SJCRH30 (cell line): ENCODE measurements at regions not wholly inside any gene's neighbourhood (a gene's known extent, or its start where the extent isn't known, plus 50 kb on each side); places are given as distances from the start of the nearest gene placed in this dataset.
"Not testable (repeated sequence)": the region's sequence is repeated elsewhere in the genome, so short reads cannot be mapped to it uniquely, and the experiment has no call there.

Experiments
- DNase-seq, 2 experiments: peaks; one replicate each; pipeline ENCODE4 v3.0.0-alpha.2; 2015 to 2020
- H3K27ac ChIP-seq: fragments of 250-450 bp; sonication (Bioruptor Pico); 2 replicates; pipeline ENCODE4 v1.5.1; 2020; ENCODE audit warnings: mild to moderate bottlenecking, moderate library complexity
- H3K27me3 ChIP-seq: fragments of 250-450 bp; sonication (Bioruptor Pico); 2 replicates; pipeline ENCODE4 v1.5.1; 2020; ENCODE audit warnings: mild to moderate bottlenecking, moderate library complexity
- H3K36me3 ChIP-seq: fragments of 250-450 bp; sonication (Bioruptor Pico); 2 replicates; pipeline ENCODE4 v1.5.1; 2020; ENCODE audit warnings: mild to moderate bottlenecking, moderate library complexity
- H3K4me1 ChIP-seq: fragments of 250-450 bp; sonication (Bioruptor Pico); 2 replicates; pipeline ENCODE4 v1.5.1; 2020; ENCODE audit warnings: mild to moderate bottlenecking, moderate library complexity
- H3K4me3 ChIP-seq: fragments of 250-450 bp; sonication (Bioruptor Pico); 2 replicates; pipeline ENCODE4 v1.5.1; 2020; ENCODE audit warnings: mild to moderate bottlenecking, moderate library complexity
- H3K9me3 ChIP-seq: fragments of 250-450 bp; sonication (Bioruptor Pico); replicated peaks from 2 replicates; pipeline ENCODE4 v1.5.1; 2020; ENCODE audit warnings: mild to moderate bottlenecking, moderate library complexity

- DNase-seq, result peak; percentile 50 to 68
- Histone ChIP-seq H3K4me3 (no peak overlapping the region), H3K27ac (no peak overlapping the region)
These were observed 103.7 kb upstream of the MNS1 start for GRCh38 chr15:56568466-56569167.

DNA sequence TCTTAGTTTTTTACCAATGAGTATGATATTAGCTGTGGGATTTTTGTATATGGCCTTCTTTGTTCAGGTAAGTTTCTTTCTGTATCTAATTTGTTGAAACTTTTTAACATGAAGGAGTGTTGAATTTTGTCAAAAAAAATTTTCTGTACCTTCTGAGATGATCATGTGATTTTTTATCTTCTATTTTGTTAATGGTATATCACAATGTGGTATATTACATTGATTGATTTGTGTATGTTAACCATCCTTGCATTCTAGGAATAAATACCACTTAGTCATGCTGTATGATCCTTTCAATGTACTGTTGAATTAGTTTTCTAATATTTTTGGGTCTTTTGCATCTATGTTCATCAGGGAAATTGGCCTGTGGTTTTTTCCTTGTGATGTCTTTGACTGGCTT is 92.5 kb upstream of the MNS1 start:
- H3K9me3 ChIP-seq, result no peaks in the 10 kb centered on the region
- H3K36me3 ChIP-seq, result no peaks in the 10 kb centered on the region
- H3K27me3 ChIP-seq, result no peaks in the 10 kb centered on the region
- no peak for DNase-seq
- H3K4me3 ChIP-seq, result no peak overlapping the region
- H3K27ac ChIP-seq, result no peak overlapping the region
- H3K4me1 ChIP-seq, result no peaks in the 10 kb centered on the region

More at GRCh38 chr15:56568466-56569167, 103.7 kb upstream of the MNS1 start:
- Histone ChIP-seq H3K27me3 (no peaks in the 10 kb centered on the region), H3K9me3 (no peaks in the 10 kb centered on the region), H3K36me3 (no peaks in the 10 kb centered on the region), H3K4me1 (peaks cover 5% of the 10 kb centered on the region)

DNA sequence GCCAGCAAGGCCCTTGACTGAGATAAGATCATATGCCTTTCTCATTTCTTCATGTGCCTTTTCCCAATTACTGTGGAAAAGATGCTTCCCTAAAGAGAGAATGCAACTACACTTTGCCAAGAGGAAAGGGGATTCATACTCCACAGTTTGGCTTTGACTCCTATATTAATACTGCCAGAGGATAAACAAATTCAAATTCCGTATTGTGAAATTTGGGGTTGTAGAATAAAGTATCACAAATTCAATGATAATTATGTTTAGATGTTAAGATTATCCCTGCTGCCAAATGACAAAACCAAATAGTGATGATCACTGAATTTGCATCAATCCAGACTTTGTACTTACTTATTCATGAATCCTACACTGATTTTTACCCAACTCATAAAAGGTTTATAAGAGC is 88.5 kb upstream of the MNS1 start:
- Histone ChIP-seq H3K27ac (no peak overlapping the region), H3K9me3 (no peaks in the 10 kb centered on the region), H3K36me3 (no peaks in the 10 kb centered on the region), H3K4me1 (no peaks in the 10 kb centered on the region), H3K27me3 (no peaks in the 10 kb centered on the region), H3K4me3 (no peak overlapping the region)
- DNase-seq, result no peak

- Histone ChIP-seq H3K4me1 (no peaks in the 10 kb centered on the region), H3K9me3 (no peaks in the 10 kb centered on the region), H3K36me3 (no peaks in the 10 kb centered on the region), H3K27me3 (no peaks in the 10 kb centered on the region), H3K27ac (no peak overlapping the region), H3K4me3 (no peak overlapping the region)
- DNase-seq, result no peak
These were observed 87.7 kb upstream of the MNS1 start for GRCh38 chr15:56552659-56553058.

DNA sequence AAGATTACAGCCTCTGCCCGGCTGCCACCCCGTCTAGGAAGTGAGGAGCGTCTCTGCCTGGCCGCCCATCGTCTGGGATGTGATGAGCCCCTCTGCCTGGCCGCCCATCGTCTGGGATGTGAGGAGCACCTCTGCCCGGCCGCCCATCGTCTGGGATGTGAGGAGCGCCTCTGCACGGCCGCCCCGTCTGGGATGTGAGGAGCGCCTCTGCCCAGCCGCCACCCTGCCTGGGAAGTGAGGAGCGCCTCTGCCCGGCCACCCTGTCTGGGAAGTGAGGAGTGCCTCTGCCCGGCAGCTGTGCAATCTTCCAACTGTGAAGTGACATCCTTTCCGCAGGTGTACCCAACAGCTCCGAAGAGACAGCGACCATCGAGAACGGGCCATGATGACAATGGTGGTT is 75.6 kb upstream of the MNS1 start:
- not testable (repeated sequence) for H3K27me3 ChIP-seq, H3K27ac ChIP-seq, H3K36me3 ChIP-seq, H3K4me1 ChIP-seq, H3K9me3 ChIP-seq, H3K4me3 ChIP-seq, DNase-seq

DNA sequence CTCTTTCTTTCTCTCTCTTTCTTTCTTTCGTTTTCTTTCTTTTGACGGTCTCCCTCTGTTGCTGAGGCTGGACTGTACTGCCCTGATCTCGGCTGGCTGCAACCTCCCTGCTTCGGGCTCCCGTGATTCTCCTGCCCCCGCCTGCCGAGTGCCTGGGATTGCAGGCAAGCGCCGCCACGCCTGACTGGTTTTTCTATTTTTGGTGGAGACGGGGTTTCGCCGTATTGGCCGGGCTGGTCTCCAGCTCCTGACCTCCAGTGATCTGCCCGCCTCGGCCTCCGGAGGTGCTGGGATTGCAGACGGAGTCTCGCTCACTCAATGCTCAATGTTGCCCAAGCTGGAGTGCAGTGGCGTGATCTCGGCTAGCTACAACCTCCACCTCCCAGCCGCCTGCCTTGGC is 75.2 kb upstream of the MNS1 start:
- DNase-seq, H3K36me3 ChIP-seq, H3K27me3 ChIP-seq, H3K27ac ChIP-seq, H3K4me3 ChIP-seq, H3K4me1 ChIP-seq, H3K9me3 ChIP-seq: not testable (repeated sequence)

- peaks cover 2% of the 10 kb centered on the region; the same call in 1 of the 2 replicates for H3K4me1 ChIP-seq
- no peaks in the 10 kb centered on the region for H3K9me3 ChIP-seq
- no peak overlapping the region for H3K4me3 ChIP-seq
- no peak overlapping the region for H3K27ac ChIP-seq
- H3K27me3 ChIP-seq, result no peaks in the 10 kb centered on the region
- no peak for DNase-seq
- no peaks in the 10 kb centered on the region for H3K36me3 ChIP-seq
These were observed 74.1 kb upstream of the MNS1 start for GRCh38 chr15:56538901-56539545.

GRCh38 chr15:56537881-56538280 is 72.9 kb upstream of the MNS1 start:
- peak; percentile 80 to 88 for DNase-seq
- Histone ChIP-seq H3K27me3 (no peaks in the 10 kb centered on the region), H3K36me3 (no peaks in the 10 kb centered on the region), H3K27ac (no peak overlapping the region), H3K9me3 (no peaks in the 10 kb centered on the region), H3K4me3 (no peak overlapping the region), H3K4me1 (peaks cover 2% of the 10 kb centered on the region; the same call in 1 of the 2 replicates)

DNA sequence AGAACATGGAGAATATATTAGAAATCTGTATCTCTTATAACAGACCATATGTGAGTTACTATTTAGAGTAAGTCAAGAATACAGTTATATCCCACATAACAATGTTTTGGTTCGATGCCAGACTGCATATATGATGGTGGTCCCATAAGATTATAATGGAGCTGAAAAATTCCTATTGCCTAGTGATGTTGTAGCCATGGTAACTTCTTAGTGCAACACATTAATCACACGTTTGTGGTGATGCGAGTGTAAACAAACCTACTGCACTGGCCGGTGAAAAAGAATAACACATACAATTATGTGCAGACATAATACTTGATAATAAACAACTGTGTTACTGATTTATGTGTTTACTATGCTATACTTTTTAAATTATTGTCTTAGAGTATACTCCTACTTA is 69.8 kb upstream of the MNS1 start:
- H3K27ac ChIP-seq, result no peak overlapping the region
- H3K27me3 ChIP-seq, result no peaks in the 10 kb centered on the region
- no peaks in the 10 kb centered on the region for H3K9me3 ChIP-seq
- H3K36me3 ChIP-seq, result no peaks in the 10 kb centered on the region
- H3K4me1 ChIP-seq, result peaks cover 2% of the 10 kb centered on the region; the same call in 1 of the 2 replicates
- no peak for DNase-seq
- no peak overlapping the region for H3K4me3 ChIP-seq

GRCh38 chr15:56533731-56534403 is 68.9 kb upstream of the MNS1 start:
- no peaks in the 10 kb centered on the region for H3K9me3 ChIP-seq
- H3K27me3 ChIP-seq, result no peaks in the 10 kb centered on the region
- H3K4me1 ChIP-seq, result peaks cover 2% of the 10 kb centered on the region; the same call in 1 of the 2 replicates
- DNase-seq, result no peak
- H3K36me3 ChIP-seq, result no peaks in the 10 kb centered on the region
- no peak overlapping the region for H3K4me3 ChIP-seq
- no peak overlapping the region for H3K27ac ChIP-seq

DNA sequence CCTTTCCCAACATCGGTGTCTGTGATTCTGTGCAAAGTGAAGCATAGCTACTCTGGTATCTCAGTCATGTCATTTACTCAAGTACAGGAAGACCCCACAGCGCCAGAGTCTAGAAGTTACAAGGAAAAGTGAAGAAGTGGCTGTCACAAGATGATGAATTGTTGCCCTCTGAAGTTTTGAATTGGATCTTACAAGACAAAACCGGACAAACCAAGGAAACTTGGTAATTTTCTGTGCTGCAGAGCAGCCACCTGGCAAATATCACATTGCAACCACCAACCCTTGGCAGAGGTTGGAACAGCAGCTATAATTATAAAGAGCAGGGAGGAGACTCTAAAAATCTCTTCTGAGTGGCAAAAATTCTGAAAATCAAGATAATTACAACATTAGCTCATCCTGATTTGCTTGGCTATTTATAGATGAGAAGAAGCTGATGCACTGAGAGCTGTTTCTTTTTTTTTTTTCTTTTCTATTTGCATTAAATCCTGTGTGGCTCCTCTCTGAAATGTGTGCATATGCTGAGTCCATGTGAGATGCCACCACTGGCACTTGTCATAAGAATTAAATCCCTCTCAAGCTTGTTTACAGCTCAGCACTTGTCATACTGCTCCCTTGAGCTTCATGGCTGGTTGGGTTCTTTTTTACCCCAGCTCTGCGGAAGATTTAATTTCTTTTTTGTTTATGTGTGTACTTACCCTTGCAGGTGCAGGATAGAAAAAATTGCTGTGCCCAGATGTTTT is 68.0 kb upstream of the MNS1 start:
- no peak overlapping the region for H3K4me3 ChIP-seq
- H3K9me3 ChIP-seq, result no peaks in the 10 kb centered on the region
- peaks cover 2% of the 10 kb centered on the region; the same call in 1 of the 2 replicates for H3K4me1 ChIP-seq
- DNase-seq, result no peak
- H3K27me3 ChIP-seq, result no peaks in the 10 kb centered on the region
- H3K36me3 ChIP-seq, result no peaks in the 10 kb centered on the region
- no peak overlapping the region for H3K27ac ChIP-seq

DNA sequence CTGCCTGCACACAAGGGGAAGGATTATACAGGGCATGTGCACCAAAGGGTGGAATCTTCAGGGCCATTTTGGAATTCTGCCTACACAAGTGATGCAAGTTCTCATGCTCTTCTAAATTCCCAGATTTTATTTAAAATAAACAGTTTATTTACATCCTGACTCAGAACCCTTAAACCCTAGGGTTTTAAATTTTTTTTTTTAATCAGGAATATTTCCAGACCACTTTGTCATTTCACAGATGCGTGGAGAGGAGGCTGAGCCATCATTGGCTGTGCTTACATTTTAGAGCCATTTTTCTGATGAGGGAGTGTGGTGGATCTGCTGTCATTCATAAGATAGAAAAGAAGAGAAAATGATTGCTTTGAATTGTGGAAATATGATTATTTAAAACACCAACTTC is 65.2 kb upstream of the MNS1 start:
- Histone ChIP-seq H3K4me1 (no peaks in the 10 kb centered on the region), H3K36me3 (no peaks in the 10 kb centered on the region), H3K4me3 (no peak overlapping the region), H3K9me3 (no peaks in the 10 kb centered on the region), H3K27me3 (no peaks in the 10 kb centered on the region), H3K27ac (no peak overlapping the region)
- DNase-seq, result no peak

GRCh38 chr15:56528136-56528535 is 63.2 kb upstream of the MNS1 start:
- H3K4me3 ChIP-seq, result no peak overlapping the region
- DNase-seq, result no peak

DNA sequence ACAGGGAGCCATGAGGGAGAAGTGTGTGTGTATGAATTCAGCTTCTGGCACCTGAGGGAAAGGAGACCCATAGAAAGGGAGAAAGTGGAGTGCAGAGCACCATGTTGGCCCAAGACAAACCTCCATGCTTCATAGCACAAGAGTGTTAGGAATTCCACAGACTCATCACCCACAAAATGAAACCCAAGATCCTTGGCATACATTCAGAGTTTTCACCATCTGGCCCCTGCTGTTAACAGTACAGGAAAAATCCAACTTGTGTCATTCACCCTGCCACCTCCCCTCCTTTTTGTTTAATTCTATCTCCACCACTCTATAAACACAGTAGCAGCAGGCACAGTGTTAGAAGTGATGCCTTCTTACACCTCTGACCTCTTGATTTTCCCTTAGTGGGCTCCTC is 60.0 kb upstream of the MNS1 start:
- H3K27ac ChIP-seq, result no peak overlapping the region
- H3K9me3 ChIP-seq, result no peaks in the 10 kb centered on the region
- H3K27me3 ChIP-seq, result no peaks in the 10 kb centered on the region
- no peak overlapping the region for H3K4me3 ChIP-seq
- H3K36me3 ChIP-seq, result no peaks in the 10 kb centered on the region
- peaks cover 6% of the 10 kb centered on the region; the same call in 1 of the 2 replicates for H3K4me1 ChIP-seq
- peak; percentile 7 to 40 for DNase-seq

More at GRCh38 chr15:56528136-56528535, 63.2 kb upstream of the MNS1 start:
- no peaks in the 10 kb centered on the region for H3K36me3 ChIP-seq
- no peak overlapping the region for H3K27ac ChIP-seq
- H3K9me3 ChIP-seq, result no peaks in the 10 kb centered on the region
- peaks cover 6% of the 10 kb centered on the region; the same call in 1 of the 2 replicates for H3K4me1 ChIP-seq
- no peaks in the 10 kb centered on the region for H3K27me3 ChIP-seq

DNA sequence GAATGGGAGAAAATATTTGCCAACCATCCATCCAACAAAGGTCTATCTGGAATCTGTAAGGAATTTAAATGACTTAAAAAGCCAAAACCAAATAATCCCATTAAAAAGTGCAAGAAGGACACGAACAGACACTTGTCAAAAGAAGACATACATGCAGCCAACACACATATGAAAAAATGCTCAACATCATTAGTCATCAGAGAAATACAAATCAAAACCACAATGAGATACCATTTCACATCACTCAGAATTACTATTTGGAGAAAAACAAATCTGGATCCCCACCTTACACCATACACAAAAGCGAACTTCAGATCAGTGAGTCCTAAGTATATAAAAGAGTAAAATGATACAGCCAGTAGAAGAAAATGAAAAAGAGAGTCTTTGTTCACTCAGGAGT is 58.6 kb upstream of the MNS1 start:
- DNase-seq, result no peak
- Histone ChIP-seq H3K4me1 (peaks cover 6% of the 10 kb centered on the region; the same call in 1 of the 2 replicates), H3K36me3 (no peaks in the 10 kb centered on the region), H3K4me3 (no peak overlapping the region), H3K27me3 (no peaks in the 10 kb centered on the region), H3K9me3 (0 out of 2 replicates have a peak, but pooled peaks cover 4% of the 10 kb centered on the region), H3K27ac (no peak overlapping the region)
